ENCODE measurements at regions not wholly inside any gene's neighbourhood (a gene's known extent, or its start where the extent isn't known, plus 50 kb on each side); places are given as distances from the start of the nearest gene placed in this dataset.

- TF ChIP-seq CTCF (IDR thresholded peaks at IDR 0.05) (no peak), POLR2A (IDR thresholded peaks at IDR 0.05) (no peak)
Measured at GRCh38 chr2:220129391-220129790, 502.0 kb downstream of the SLC4A3 start.
